Endothelial cell of umbilical vein (primary cell): ENCODE measurements at regions not wholly inside any gene's neighbourhood (a gene's known extent, or its start where the extent isn't known, plus 50 kb on each side); places are given as distances from the start of the nearest gene placed in this dataset.
"Not testable (repeated sequence)": the region's sequence is repeated elsewhere in the genome, so short reads cannot be mapped to it uniquely, and the experiment has no call there.

ENCODE experiments used
- BruUV-seq: library from RNA; stranded (reverse); fragments of 400-500 nt; replicated peaks from 2 replicates; lab custom pipeline; 2021; lab: Mats Ljungman, UMichigan
- CTCF ChIA-PET: fragments of 300-600, 350-600 bp; sonication (Branson Sonifier 250); formaldehyde crosslinking; loops from one replicate; lab custom pipeline; 2021; ENCODE audit warnings: antibody characterized with exemption, inconsistent platforms; lab: Charles Lee
- POLR2A ChIA-PET: fragments of 300-600, 350-600 bp; sonication (Branson Sonifier 250); formaldehyde crosslinking; loops from one replicate; lab custom pipeline; 2021; ENCODE audit warnings: antibody characterized with exemption, inconsistent platforms; lab: Charles Lee
- DNase-seq: peaks from one replicate; pipeline ENCODE4 v3.0.0-alpha.2; 2011; ENCODE audit warnings: low read depth, low spot score
- FAIRE-seq: peaks from 2 replicates; lab custom pipeline; 2011; peaks lifted over from hg19 to GRCh38; lab: Jason Lieb, UNC
- H2AFZ ChIP-seq: 2 replicates; pipeline ENCODE4 v1.6.0; 2012; ENCODE audit warnings: low read depth, low read length, control low read depth, inconsistent platforms
- H3K27ac ChIP-seq: 2 replicates; pipeline ENCODE4 v1.5.1; 2011; ENCODE audit warnings: low read depth, mild to moderate bottlenecking, control low read depth, low read length, moderate library complexity; ENCODE audit not compliant: insufficient read depth
- H3K27me3 ChIP-seq, 2 experiments: 2 replicates each; pipeline versions ENCODE4 v1.6.0 to v1.6.1; 2011; ENCODE audit warnings: low read length in 2 of 2, mixed read lengths in 1 of 2; ENCODE audit not compliant: control insufficient read depth in 2 of 2, insufficient read depth in 2 of 2
- H3K36me3 ChIP-seq, 2 experiments: 2 replicates in 1 of 2; 3 replicates in 1 of 2; pipeline ENCODE4 v1.5.1; 2011; ENCODE audit warnings: low read length in 2 of 2, mild to moderate bottlenecking in 1 of 2, moderate library complexity in 1 of 2; ENCODE audit not compliant: control insufficient read depth in 2 of 2, insufficient read depth in 2 of 2; ENCODE audit errors: extremely low read depth in 1 of 2
- H3K4me1 ChIP-seq: 3 replicates; pipeline ENCODE4 v1.5.1; 2011; ENCODE audit warnings: mild to moderate bottlenecking, low read length; ENCODE audit not compliant: control insufficient read depth, insufficient read depth; ENCODE audit errors: extremely low read depth
- H3K4me2 ChIP-seq: 2 replicates; pipeline ENCODE4 v1.6.1; 2011; ENCODE audit warnings: low read length, control low read depth, mixed read lengths; ENCODE audit not compliant: insufficient read depth
- H3K4me3 ChIP-seq, 3 experiments: fragments of 200-600 bp in 1 of 3; sonication (generic), shearing (Covaris generic) in 1 of 3; replicated peaks in 1 of 3; 2 replicates each; pipeline ENCODE4 v1.5.1; 2011 to 2016; ENCODE audit warnings: control low read depth in 3 of 3, low read length in 3 of 3, mild to moderate bottlenecking in 2 of 3, inconsistent platforms in 1 of 3, low read depth in 1 of 3, moderate library complexity in 1 of 3; ENCODE audit not compliant: insufficient read depth in 1 of 3
- H3K79me2 ChIP-seq: 2 replicates; pipeline ENCODE4 v1.6.0; 2012; ENCODE audit warnings: low read length, inconsistent platforms; ENCODE audit not compliant: control insufficient read depth, insufficient read depth
- H3K9ac ChIP-seq: replicated peaks from 2 replicates; pipeline ENCODE3; 2011; ENCODE audit warnings: low read length, control low read depth; ENCODE audit not compliant: insufficient read depth; ENCODE audit errors: extremely low read depth
- H3K9me1 ChIP-seq: replicated peaks from 3 replicates; pipeline ENCODE4 v1.6.0; 2011; ENCODE audit warnings: mild to moderate bottlenecking, low read length; ENCODE audit not compliant: control insufficient read depth, insufficient read depth; ENCODE audit errors: extremely low read depth
- H3K9me3 ChIP-seq: replicated peaks from 2 replicates; pipeline ENCODE4 v1.5.1; 2012; ENCODE audit warnings: low read length, inconsistent platforms; ENCODE audit not compliant: control insufficient read depth, insufficient read depth
- H4K20me1 ChIP-seq: replicated peaks from 2 replicates; pipeline ENCODE3; 2011; ENCODE audit warnings: mild to moderate bottlenecking, low read length; ENCODE audit not compliant: control insufficient read depth, insufficient read depth; ENCODE audit errors: extremely low read depth
- EZH2 ChIP-seq: IDR thresholded peaks from 2 replicates; pipeline ENCODE4 v1.6.1; 2012; ENCODE audit warnings: borderline replicate concordance, low read depth, mild to moderate bottlenecking, moderate library complexity, low read length, inconsistent platforms; ENCODE audit not compliant: severe bottlenecking
- FOS ChIP-seq: IDR thresholded peaks from 2 replicates; pipeline ENCODE4 v1.6.1; 2011; ENCODE audit warnings: mild to moderate bottlenecking, low read length, moderate library complexity, borderline replicate concordance; ENCODE audit not compliant: insufficient read depth
- GATA2 ChIP-seq: IDR thresholded peaks from 2 replicates; pipeline ENCODE4 v1.7.0; 2011; ENCODE audit warnings: low read depth, mild to moderate bottlenecking, moderate library complexity, mixed read lengths, low read length; ENCODE audit not compliant: insufficient read length, insufficient read depth
- JUN ChIP-seq: IDR thresholded peaks from 2 replicates; pipeline ENCODE4 v1.6.1; 2011; ENCODE audit warnings: borderline replicate concordance, low read depth; ENCODE audit not compliant: insufficient read length, insufficient read depth
- dilution Hi-C: fragments of 300-500 bp; cut with MboI; formaldehyde crosslinking; loops from one replicate; pipeline ENCODE4 v1.15.0; 2019; ENCODE audit warnings: low sequenced_read_pairs; ENCODE audit not compliant: extremely low pct_ligation_motif_present
- intact Hi-C: fragments of 100-400 bp; cut with micrococcal nuclease; formaldehyde crosslinking; loops from one replicate; pipeline ENCODE4 v1.10.0; 2022
- TF ChIP-seq, protein P1 (sequence below): IDR thresholded peaks from 2 replicates; pipeline ENCODE4 v1.6.1; 2011; ENCODE audit not compliant: insufficient read depth, insufficient read length

DNA sequence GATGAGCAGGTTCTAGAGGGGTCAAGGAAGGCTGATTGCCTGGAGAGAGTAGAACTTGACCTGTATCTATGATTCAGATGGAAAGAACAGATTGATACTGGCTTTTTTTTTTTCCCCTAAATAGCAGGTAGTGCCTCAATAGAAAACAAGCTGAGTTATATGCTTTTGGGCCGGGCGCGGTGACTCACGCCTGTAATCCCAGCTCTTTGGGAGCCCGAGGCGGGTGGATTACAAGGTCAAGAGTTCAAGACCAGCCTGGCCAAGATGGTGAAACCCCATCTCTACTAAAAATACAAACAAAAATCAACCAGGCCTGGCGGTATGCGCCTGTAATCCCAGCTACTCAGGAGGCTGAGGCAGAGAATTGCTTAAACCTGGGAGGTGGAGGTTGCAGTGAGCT, 186.1 kb downstream of the CEP135 start:
- H3K9me1 ChIP-seq, H3K27me3 ChIP-seq, BruUV-seq, H3K4me3 ChIP-seq, H4K20me1 ChIP-seq, H3K79me2 ChIP-seq, POLR2A ChIA-PET, FAIRE-seq, dilution Hi-C loops, DNase-seq, H3K9ac ChIP-seq, H3K9me3 ChIP-seq, H3K27ac ChIP-seq, H3K36me3 ChIP-seq, H2AFZ ChIP-seq: not testable (repeated sequence)
- CTCF ChIA-PET, result interaction anchor here (0.8 to 2.6 kb wide), 2 partner anchors 11 to 174 kb away, joined by 3 to 6 read pairs; no protein-coding TSS in a partner anchor
- intact Hi-C loops, result loop anchor here (10.0 kb wide), 1 partner anchor 190 kb away; the partner anchor contains the start of gene CEP135
- H3K4me1 ChIP-seq, result peaks cover 24% of the 10 kb centered on the region
- H3K4me2 ChIP-seq, result peak overlapping the region; percentile 23

- Histone ChIP-seq H2AFZ (no peak overlapping the region), H4K20me1 (no peaks in the 10 kb centered on the region), H3K9me3 (no peaks in the 10 kb centered on the region), H3K9me1 (no peaks in the 10 kb centered on the region), H3K9ac (no peak overlapping the region), H3K36me3 (no peaks in the 10 kb centered on the region), H3K4me3 (no peak overlapping the region), H3K27ac (no peak overlapping the region), H3K27me3 (no peaks in the 10 kb centered on the region), H3K4me2 (peak overlapping the region; percentile 23), H3K4me1 (peaks cover 24% of the 10 kb centered on the region), H3K79me2 (no peaks in the 10 kb centered on the region)
- TF ChIP-seq EZH2 (no peak), JUN (no peak), GATA2 (peak; percentile 40), FOS (no peak)
- TF ChIP-seq, protein P1, sequence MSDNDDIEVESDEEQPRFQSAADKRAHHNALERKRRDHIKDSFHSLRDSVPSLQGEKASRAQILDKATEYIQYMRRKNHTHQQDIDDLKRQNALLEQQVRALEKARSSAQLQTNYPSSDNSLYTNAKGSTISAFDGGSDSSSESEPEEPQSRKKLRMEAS, result no peak
- dilution Hi-C loops, result no loop called here
- peak; percentile 8 for FAIRE-seq
- peak; percentile 55 for DNase-seq
- intact Hi-C loops, result loop anchor here (10.0 kb wide), 1 partner anchor 189 kb away; the partner anchor contains the start of gene CEP135
- ChIA-PET CTCF (interaction anchor here (2.6 kb wide), 1 partner anchor 11 kb away, joined by 6 read pairs; no protein-coding TSS in a partner anchor), POLR2A (no interaction called here)
- BruUV-seq, result no TSS peak
Measured at GRCh38 chr4:56134266-56134665, 185.5 kb downstream of the CEP135 start.
